ENCODE measurements at regions not wholly inside any gene's neighbourhood (a gene's known extent, or its start where the extent isn't known, plus 50 kb on each side); places are given as distances from the start of the nearest gene placed in this dataset.
"Not testable (repeated sequence)": the region's sequence is repeated elsewhere in the genome, so short reads cannot be mapped to it uniquely, and the experiment has no call there.

- not testable (repeated sequence) for DNase-seq (ENCODE audit: extremely low read depth in 1 of 2, low read depth in 1 of 2)
These were observed 278.5 kb downstream of the SHOX start for GRCh38 chrX:909068-909467.

- DNase-seq (ENCODE audit: extremely low read depth in 1 of 2, low read depth in 1 of 2): no peak
These were observed 276.0 kb downstream of the SHOX start for GRCh38 chrX:906586-906985.

DNA sequence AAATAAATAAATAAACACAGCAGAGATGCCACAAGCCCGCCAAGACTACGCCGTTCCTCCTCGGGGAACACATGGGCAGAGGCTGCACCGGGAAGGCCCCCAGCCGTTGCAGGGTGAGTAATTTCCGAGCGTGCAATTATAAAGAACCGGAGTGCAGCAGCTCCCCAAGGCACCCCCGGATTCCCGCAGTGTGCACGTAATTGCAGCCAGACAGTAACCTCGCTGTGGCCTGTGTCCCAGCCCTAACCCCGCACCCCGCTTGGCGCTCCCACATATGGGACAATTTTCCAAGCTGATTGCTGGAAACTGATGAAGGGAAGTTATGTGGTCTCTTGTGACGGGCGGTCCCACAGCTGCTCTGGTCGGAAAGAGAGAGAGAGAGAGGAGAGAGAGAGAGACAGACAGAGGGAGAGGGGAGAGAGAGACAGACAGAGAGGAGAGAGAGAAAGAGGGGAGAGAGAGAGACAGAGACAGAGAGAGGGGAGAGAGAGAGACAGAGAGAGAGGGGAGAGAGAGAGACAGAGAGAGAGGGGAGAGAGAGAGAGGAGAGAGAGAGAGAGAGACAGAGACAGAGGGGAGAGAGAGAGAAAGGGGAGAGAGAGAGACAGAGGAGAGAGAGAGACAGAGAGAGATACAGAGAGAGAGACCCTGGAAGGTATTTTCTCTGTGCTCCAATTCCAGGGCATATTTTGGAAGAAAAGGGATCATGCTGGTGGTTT, 275.4 kb downstream of the SHOX start:
- no peak for DNase-seq (ENCODE audit: extremely low read depth in 1 of 2, low read depth in 1 of 2)

DNA sequence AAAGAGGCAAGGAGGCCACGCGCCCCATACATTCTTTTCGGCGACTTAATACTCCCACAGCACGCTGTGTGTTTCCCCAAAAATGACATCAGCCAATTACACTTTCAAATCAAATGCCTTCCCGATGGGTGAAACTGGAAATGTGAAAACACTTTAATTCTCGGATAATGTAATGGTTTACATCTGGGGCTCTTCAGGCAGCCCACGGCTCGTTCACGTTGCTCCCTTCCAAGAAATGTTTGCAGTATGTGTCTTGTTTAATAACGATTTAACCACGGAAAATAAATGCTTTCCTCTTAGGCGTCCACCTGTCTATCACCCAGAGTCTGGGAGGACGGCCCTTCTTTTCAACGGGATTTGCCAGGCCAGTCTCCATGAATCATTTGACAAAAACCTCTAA, 272.5 kb downstream of the SHOX start:
- no peak for DNase-seq (ENCODE audit: extremely low read depth in 1 of 2, low read depth in 1 of 2)

DNA sequence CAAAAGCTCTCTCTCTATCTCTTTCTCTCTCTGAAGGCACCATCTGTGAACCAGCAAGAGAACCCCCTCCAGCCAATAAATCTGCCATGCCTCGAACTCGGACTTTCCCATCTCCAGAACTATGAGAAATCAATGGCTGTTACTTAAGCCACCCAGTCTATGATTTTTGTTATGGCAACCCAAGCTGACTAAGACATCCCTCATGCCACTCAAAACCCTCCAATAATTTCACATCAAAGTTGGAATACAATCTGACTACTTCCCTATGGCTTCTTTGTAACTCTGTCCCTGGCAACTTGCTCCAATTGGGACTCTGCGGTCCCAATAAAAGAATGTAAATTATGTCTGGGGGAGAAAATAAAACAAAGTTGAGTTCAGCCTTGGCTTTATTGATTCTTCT, 265.7 kb downstream of the SHOX start:
- DNase-seq (ENCODE audit: extremely low read depth in 1 of 2, low read depth in 1 of 2): no peak

DNA sequence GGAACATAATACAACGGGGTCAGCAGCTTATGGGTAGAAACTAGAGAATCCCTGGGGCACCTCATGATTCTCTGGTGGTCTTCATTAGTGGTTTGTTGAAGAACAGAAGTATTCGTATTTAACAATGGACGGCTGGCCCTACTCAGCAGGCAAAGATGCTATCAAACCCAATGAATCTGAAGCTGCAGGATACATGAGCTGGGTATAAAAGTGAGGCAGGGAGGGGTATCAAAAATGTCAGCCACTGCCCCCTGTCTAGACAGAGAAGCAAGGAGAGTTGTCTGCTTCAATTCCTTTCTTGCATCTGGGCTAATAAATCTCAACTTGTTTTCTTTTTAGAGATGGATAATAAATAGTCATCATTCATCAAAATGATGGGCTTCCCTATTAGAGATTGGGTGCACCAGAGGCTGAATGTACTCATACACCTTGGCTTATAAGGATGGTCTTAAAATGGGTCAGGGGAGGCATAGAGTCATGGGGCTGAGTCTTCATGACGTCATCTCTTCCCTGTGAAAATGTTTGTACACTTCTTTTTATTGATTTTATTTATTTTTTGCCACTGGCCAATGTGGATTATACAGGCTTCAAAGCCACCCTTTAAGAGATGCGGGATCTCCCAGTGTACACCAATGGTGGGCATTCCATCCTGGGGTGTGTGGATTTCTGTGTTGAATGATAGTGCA, 259.5 kb downstream of the SHOX start:
- no peak for DNase-seq (ENCODE audit: extremely low read depth in 1 of 2, low read depth in 1 of 2)

DNA sequence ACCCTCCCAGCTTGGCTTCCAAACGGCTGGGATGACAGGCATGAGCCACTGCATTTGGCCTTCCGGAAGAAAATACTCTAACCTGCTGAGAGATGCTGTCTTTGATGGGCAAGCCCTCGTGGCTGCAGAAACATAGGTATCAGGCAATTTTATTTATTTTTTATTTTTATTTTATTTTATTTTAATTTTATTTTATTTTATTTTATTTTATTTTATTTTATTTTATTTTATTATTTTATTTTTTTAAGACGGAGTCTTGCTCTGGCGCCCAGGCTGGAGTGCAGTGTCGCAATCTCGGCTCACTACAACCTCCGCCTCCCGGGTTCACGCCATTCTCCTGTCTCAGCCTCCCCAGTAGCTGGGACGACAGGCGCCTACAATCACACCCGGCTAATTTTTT, 257.1 kb downstream of the SHOX start:
- DNase-seq (ENCODE audit: extremely low read depth in 1 of 2, low read depth in 1 of 2): not testable (repeated sequence)

DNA sequence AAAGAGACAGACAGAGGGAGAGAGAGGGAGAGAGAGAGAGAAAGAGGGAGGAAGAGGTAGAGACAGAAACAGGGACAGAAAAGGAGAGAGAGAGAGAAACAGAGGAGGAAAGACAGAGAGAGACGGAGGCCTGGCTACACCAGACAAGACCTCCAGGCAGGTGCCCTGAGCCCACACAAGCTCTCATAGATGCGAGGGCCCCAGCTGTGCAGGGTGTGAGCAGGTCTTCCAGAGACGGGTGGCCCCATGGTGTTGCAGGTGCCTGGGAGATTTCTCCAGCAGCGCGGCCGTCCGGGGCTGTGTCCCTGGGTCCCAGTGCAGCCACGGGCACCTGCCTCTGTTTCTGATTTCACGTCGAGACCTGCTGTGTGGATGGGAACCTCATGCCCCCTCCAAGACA, 253.0 kb downstream of the SHOX start:
- DNase-seq (ENCODE audit: extremely low read depth in 1 of 2, low read depth in 1 of 2): no peak

GRCh38 chrX:879756-880698, 249.4 kb downstream of the SHOX start:
- not testable (repeated sequence) for DNase-seq (ENCODE audit: extremely low read depth in 1 of 2, low read depth in 1 of 2)

- no peak for DNase-seq (ENCODE audit: extremely low read depth in 1 of 2, low read depth in 1 of 2)
These were observed 243.5 kb downstream of the SHOX start for GRCh38 chrX:874061-874460.

DNA sequence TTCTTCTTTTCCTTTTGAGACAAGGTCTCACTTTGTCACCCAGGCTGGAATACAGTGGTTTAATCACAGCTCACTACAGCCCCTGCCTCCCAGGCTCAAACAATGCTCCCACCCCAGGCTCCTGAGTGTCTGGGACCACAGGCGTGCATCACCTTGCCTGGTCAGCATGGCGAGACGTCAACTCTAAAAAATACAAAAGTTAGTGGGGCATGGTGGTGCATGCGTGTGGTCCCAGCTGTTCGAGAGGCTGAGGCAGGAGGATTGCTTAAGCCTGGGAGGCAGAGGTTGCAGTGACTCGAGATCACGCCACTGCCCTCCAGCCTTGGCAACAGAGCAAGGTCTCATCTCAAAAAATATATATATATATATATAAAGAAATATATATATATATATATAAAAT, 242.4 kb downstream of the SHOX start:
- DNase-seq (ENCODE audit: extremely low read depth in 1 of 2, low read depth in 1 of 2): no peak

- no peak for DNase-seq (ENCODE audit: extremely low read depth in 1 of 2, low read depth in 1 of 2)
These were observed 241.5 kb downstream of the SHOX start for GRCh38 chrX:872090-872489.

DNA sequence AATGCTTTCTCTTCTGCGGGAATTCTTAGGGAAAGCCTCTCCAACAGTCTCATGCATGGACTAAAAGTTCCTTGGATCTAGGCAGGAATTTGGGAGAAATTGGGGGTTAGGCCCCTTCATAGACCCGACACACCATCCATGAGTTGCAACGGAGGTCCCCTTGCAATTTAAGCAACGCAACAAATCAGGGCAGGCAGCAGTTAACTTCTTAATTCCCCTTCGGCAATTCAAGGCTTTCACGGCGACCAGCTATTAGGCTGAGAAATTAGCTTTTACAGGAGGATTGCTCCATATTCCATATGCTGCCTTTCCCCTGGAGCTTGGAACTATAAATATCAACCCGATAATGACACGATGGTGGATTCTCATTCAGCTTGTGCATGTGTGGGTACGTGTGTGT, 241.0 kb downstream of the SHOX start:
- DNase-seq (ENCODE audit: extremely low read depth in 1 of 2, low read depth in 1 of 2): no peak

GRCh38 chrX:867966-868647, 237.5 kb downstream of the SHOX start:
- no peak for DNase-seq (ENCODE audit: extremely low read depth in 1 of 2, low read depth in 1 of 2)

- no peak for DNase-seq (ENCODE audit: extremely low read depth in 1 of 2, low read depth in 1 of 2)
These were observed 236.9 kb downstream of the SHOX start for GRCh38 chrX:867502-867901.

GRCh38 chrX:866441-866990, 235.9 kb downstream of the SHOX start:
- DNase-seq (ENCODE audit: extremely low read depth in 1 of 2, low read depth in 1 of 2): no peak

- no peak for DNase-seq (ENCODE audit: extremely low read depth in 1 of 2, low read depth in 1 of 2)
These were observed 234.8 kb downstream of the SHOX start for GRCh38 chrX:865422-865821.

DNA sequence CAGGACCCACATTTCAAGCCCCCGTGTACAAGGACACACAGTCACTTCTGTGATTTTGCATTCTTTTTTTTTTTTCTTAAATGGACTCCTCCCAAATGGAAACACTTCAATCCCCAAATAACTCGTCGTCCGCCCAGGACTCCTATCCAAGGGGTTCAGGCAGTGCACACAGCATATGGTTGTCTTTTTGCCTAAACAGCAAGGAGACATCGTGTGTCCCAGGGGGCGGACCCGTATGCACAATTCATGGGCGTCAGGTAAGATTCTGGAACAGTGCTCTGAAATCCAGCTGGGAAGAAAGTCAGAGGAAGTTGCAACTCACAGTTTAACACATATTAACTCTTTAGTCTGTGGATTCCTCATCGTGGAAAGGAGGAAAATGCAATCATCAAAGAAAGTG, 231.3 kb downstream of the SHOX start:
- no peak for DNase-seq (ENCODE audit: extremely low read depth in 1 of 2, low read depth in 1 of 2)

DNA sequence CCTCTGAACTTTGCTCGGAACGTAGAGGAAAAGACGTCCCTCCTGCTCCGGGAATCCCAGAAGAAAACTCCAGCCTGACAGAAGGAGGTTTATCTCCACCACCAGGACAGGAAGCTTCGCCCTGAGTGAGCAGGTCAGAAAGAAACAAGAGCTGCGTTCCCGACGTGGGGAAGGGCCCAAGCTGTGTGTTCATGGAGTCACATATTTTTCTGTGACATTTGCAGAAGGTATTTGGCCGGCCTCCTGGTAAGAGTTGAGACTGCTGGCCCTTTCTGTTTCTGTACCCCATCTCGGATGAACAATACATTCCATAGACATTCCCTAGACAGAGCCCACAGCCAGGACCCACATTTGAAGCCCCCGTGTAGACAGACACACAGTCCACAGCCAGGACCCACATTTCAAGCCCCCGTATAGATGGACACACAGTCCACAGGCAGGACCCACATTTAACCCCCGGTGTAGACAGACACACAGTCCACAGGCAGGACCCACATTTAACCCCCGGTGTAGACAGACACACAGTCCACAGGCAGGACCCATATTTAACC, 230.8 kb downstream of the SHOX start:
- DNase-seq (ENCODE audit: extremely low read depth in 1 of 2, low read depth in 1 of 2): no peak

DNA sequence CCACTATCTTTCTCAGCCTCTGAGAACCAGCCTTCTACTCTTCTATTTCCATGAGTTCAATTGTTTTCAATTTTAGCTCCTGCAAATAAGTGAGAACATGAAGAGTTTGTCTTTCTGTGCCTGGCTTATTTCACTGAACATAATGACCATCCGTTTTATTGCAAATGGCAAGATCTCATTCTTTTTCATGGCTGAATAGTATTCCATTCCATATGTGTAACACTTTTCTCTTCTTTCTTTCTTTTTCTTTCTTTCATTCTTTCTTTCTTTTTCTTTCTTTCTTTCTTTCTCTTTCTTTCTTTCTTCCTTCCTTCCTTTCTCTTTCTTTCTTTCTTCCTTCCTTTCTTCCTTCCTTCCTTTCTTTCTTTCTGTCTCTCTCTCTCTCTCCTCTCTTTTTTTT, 228.7 kb downstream of the SHOX start:
- no peak for DNase-seq (ENCODE audit: extremely low read depth in 1 of 2, low read depth in 1 of 2)

All from stimulated activated CD8-positive, alpha-beta memory T cell treated with anti-CD3 and anti-CD28 coated beads, Interleukin-7, amount 100 ng/mL, for 48 hours (primary cell).